IPS-15b (cell line): ENCODE measurements at regions not wholly inside any gene's neighbourhood (a gene's known extent, or its start where the extent isn't known, plus 50 kb on each side); places are given as distances from the start of the nearest gene placed in this dataset.
"Not testable (repeated sequence)": the region's sequence is repeated elsewhere in the genome, so short reads cannot be mapped to it uniquely, and the experiment has no call there.

Experiments used
- H3K27me3 ChIP-seq: one replicate; pipeline ENCODE4 v1.6.1; 2013; ENCODE audit warnings: low read length; ENCODE audit not compliant: control insufficient read depth, insufficient read depth
- H3K36me3 ChIP-seq: one replicate; pipeline ENCODE4 v1.6.1; 2013; ENCODE audit warnings: low read length; ENCODE audit not compliant: control insufficient read depth, insufficient read depth
- H3K4me1 ChIP-seq: one replicate; pipeline ENCODE4 v1.6.1; 2013; ENCODE audit warnings: mild to moderate bottlenecking, low read length; ENCODE audit not compliant: control insufficient read depth, insufficient read depth
- H3K4me3 ChIP-seq: one replicate; pipeline ENCODE4 v1.5.1; 2013; ENCODE audit warnings: low read depth, low read length
- H3K9ac ChIP-seq: one replicate; pipeline ENCODE4 v1.6.1; 2013; ENCODE audit warnings: low read depth, mild to moderate bottlenecking, low read length
- H3K9me3 ChIP-seq: one replicate; pipeline ENCODE4 v1.6.1; 2013; ENCODE audit warnings: mild to moderate bottlenecking, low read length; ENCODE audit not compliant: control insufficient read depth, insufficient read depth

DNA sequence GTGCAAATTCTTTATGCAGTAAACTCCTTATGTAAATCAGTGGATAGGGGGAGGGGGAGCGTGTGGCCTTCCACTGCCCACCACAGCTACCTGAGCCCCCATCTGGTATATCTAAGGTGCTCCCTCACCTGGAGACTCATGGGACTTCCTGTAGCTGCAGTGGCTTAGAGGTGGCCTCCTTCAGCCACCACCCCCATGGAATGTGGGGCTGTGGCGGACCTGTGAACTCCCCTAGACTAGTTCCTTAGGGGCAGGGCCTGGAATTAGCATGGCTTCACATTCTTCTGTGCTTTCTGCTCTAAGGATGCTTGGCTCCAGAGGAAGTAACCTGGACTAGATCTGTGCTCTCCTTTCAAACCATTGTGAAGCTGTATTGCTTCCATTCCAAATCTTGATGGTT is 550.5 kb upstream of the COBL start:
- H3K9me3 ChIP-seq: no peaks in the 10 kb centered on the region
- no peak overlapping the region for H3K9ac ChIP-seq
- H3K4me3 ChIP-seq: no peak overlapping the region

DNA sequence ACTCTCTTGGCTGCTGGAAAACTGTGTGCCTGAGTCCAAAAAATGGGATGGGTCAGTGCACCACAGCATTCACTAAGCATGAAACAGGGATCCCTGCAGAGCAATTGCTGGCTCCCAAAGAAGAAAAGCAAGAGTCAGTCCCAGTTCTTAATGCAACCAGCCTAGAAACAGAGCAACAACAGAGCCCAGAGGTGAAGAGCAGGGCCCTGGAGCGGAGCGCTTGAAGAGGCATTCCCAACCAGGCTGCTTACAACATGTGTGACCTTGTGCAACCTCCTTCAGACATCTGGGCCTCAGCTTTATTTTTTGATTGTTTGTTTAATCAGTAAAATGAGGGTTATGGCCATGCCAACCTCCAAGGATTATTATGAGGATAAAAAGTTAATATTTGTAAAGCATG is 543.7 kb upstream of the COBL start:
- Histone ChIP-seq H3K4me3 (no peak overlapping the region), H3K27me3 (no peaks in the 10 kb centered on the region), H3K4me1 (no peaks in the 10 kb centered on the region), H3K9ac (no peak overlapping the region), H3K9me3 (peaks cover under 1% of the 10 kb centered on the region), H3K36me3 (no peaks in the 10 kb centered on the region)

More for the DNA sequence above, 550.5 kb upstream of the COBL start:
- Histone ChIP-seq H3K36me3 (no peaks in the 10 kb centered on the region), H3K27me3 (no peaks in the 10 kb centered on the region), H3K4me1 (no peaks in the 10 kb centered on the region)

- Histone ChIP-seq H3K9me3 (peaks cover 3% of the 10 kb centered on the region), H3K27me3 (no peaks in the 10 kb centered on the region), H3K4me1 (no peaks in the 10 kb centered on the region), H3K4me3 (no peak overlapping the region), H3K36me3 (no peaks in the 10 kb centered on the region), H3K9ac (no peak overlapping the region)
Measured at GRCh38 chr7:51850126-51850525, 533.5 kb upstream of the COBL start.

GRCh38 chr7:51847461-51848134 is 531.0 kb upstream of the COBL start:
- Histone ChIP-seq H3K9ac (no peak overlapping the region), H3K4me3 (no peak overlapping the region), H3K27me3 (no peaks in the 10 kb centered on the region), H3K9me3 (no peaks in the 10 kb centered on the region), H3K36me3 (no peaks in the 10 kb centered on the region), H3K4me1 (no peaks in the 10 kb centered on the region)

- not testable (repeated sequence) for H3K27me3 ChIP-seq, H3K36me3 ChIP-seq, H3K9ac ChIP-seq, H3K4me3 ChIP-seq, H3K4me1 ChIP-seq, H3K9me3 ChIP-seq
Measured at GRCh38 chr7:51839130-51839529, 522.5 kb upstream of the COBL start.

GRCh38 chr7:51827631-51828030 is 511.0 kb upstream of the COBL start:
- no peaks in the 10 kb centered on the region for H3K9me3 ChIP-seq
- H3K27me3 ChIP-seq: no peaks in the 10 kb centered on the region
- H3K4me3 ChIP-seq: no peak overlapping the region
- no peak overlapping the region for H3K9ac ChIP-seq
- no peaks in the 10 kb centered on the region for H3K4me1 ChIP-seq
- H3K36me3 ChIP-seq: no peaks in the 10 kb centered on the region

DNA sequence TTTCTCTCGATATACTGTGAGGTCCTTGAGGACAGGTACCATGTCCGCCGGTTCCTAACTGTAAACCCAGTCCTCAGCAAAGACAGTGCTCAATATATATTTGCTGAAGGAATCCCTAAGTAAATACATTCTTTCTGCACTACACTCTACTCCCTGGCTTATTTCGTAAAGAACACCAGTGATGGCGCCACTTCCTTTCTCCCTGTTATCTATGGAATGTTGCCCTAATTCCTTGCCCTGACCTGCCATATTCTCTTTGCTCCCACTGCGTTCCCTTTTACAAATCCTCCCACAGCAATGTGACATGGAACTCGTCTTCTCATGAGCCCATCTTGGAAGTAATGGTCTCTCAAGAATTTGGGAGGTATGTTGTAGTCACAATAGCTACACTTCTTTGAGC is 507.4 kb upstream of the COBL start:
- Histone ChIP-seq H3K4me1 (no peaks in the 10 kb centered on the region), H3K27me3 (no peaks in the 10 kb centered on the region), H3K9ac (no peak overlapping the region), H3K4me3 (no peak overlapping the region), H3K36me3 (no peaks in the 10 kb centered on the region), H3K9me3 (no peaks in the 10 kb centered on the region)

DNA sequence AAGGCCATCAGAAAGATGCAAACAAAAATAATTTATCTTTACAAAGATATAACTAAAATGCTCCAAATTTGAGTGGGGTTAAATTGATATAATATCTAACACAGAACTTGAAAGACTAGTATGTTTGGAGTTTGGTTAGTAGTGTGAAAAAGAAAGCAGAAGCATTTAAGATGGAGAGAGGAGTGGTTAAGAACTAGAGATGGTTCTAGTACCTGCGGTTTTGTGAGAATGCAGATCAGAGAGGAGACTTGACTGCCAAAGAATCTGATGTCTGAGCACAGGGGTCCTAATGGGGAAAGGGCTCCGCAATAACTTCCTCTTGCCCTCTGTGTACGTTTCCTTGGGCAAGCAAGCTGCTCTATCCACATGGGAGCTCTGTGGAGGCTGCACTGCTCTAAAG is 506.8 kb upstream of the COBL start:
- H3K9ac ChIP-seq: no peak overlapping the region
- no peaks in the 10 kb centered on the region for H3K9me3 ChIP-seq
- H3K4me1 ChIP-seq: no peaks in the 10 kb centered on the region
- H3K4me3 ChIP-seq: no peak overlapping the region
- H3K36me3 ChIP-seq: no peaks in the 10 kb centered on the region
- no peaks in the 10 kb centered on the region for H3K27me3 ChIP-seq

DNA sequence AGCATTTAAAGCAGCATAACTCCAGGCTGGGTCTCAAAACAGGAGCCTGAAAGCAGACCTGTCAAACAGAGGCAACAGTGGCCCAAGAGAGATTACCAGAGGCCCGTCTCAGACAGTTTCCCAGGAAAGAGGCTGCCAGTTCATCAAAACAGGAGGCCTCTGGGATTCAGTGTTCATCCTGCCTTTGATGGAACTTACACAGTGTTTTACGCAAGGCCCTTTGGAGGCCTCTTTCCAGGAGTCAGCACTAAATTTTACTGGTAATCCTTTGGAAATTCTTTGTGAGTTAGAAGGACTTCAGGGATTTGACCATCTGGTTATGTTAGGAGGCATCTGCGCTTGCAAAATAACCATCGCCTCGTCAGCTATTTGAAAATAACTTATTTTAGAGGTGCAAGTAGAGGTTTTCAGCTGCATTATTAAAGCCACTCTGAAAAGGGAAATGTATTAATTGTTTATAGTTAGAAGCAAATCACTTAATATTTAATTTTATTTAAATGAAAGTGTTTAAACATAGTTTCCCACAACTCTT is 501.2 kb upstream of the COBL start:
- Histone ChIP-seq H3K27me3 (no peaks in the 10 kb centered on the region), H3K9me3 (no peaks in the 10 kb centered on the region), H3K36me3 (no peaks in the 10 kb centered on the region), H3K4me1 (no peaks in the 10 kb centered on the region), H3K9ac (no peak overlapping the region), H3K4me3 (no peak overlapping the region)

- not testable (repeated sequence) for H3K36me3 ChIP-seq, H3K27me3 ChIP-seq, H3K4me1 ChIP-seq, H3K9ac ChIP-seq, H3K4me3 ChIP-seq, H3K9me3 ChIP-seq
Measured at GRCh38 chr7:51805783-51806431, 489.3 kb upstream of the COBL start.

DNA sequence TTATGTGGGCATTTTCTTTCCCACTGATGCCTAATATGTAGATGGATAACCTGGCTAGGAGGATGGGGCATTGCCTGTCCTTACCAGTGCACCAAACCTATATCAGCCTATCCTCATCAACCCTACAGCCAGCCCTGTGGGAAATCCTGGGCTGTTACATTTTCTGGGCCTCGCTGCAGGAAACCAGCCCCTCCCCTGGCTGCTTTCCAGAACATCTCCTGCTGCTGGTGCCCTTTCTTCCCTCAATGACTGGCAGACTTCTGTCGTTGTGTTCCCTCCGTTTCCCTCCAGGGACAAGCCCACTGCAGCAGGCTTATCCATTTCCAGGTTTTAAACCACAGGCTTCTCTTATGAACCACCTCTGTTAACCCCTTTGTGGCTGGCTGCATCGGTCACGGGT is 486.1 kb upstream of the COBL start:
- H3K9me3 ChIP-seq: no peaks in the 10 kb centered on the region
- no peak overlapping the region for H3K4me3 ChIP-seq
- H3K9ac ChIP-seq: no peak overlapping the region
- H3K27me3 ChIP-seq: no peaks in the 10 kb centered on the region
- H3K4me1 ChIP-seq: no peaks in the 10 kb centered on the region
- H3K36me3 ChIP-seq: no peaks in the 10 kb centered on the region

DNA sequence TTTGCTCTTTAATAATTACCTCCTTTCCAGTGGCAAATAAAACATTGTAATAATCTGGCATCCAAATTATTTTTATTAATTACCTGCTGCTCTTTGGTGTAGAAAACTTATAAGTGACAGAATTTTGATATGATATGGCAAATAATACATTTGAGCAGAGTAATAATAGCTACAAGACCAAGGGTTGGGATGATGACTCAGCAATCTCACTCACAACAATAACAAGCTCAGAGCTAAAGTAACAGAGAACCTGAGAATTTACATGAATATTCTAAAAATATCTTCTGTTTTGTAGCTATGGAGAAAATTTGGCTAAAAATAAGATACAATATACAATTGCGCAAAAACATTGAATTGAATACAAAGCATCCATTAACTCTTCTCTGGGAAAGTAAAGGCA is 480.8 kb upstream of the COBL start:
- no peaks in the 10 kb centered on the region for H3K9me3 ChIP-seq
- no peak overlapping the region for H3K9ac ChIP-seq

More for the DNA sequence above, 480.8 kb upstream of the COBL start:
- no peak overlapping the region for H3K4me3 ChIP-seq
- no peaks in the 10 kb centered on the region for H3K4me1 ChIP-seq
- H3K36me3 ChIP-seq: no peaks in the 10 kb centered on the region
- H3K27me3 ChIP-seq: no peaks in the 10 kb centered on the region
